Activated CD4-positive, alpha-beta T cell treated with anti-CD3 and anti-CD28 coated beads, Interleukin-2, amount 50 U/mL, for 48 hours (primary cell): ENCODE measurements at regions not wholly inside any gene's neighbourhood (a gene's known extent, or its start where the extent isn't known, plus 50 kb on each side); places are given as distances from the start of the nearest gene placed in this dataset.
A peak's percentile ranks its signal among the peaks of the same experiment; 100 is the strongest.
"Not testable (repeated sequence)": the region's sequence is repeated elsewhere in the genome, so short reads cannot be mapped to it uniquely, and the experiment has no call there.

Experiments used
- DNase-seq, 2 experiments: peaks; one replicate each; pipeline ENCODE4 v3.0.0-alpha.2; 2020

GRCh38 chr17:33709881-33710280 lies 416.8 kb upstream of the ASIC2 start:
- DNase-seq: no peak

- no peak for DNase-seq
These were observed 419.0 kb upstream of the ASIC2 start for GRCh38 chr17:33712120-33712519.

GRCh38 chr17:33716957-33717356 lies 423.9 kb upstream of the ASIC2 start:
- DNase-seq: no peak

GRCh38 chr17:33723736-33724135 lies 430.6 kb upstream of the ASIC2 start:
- DNase-seq: not testable (repeated sequence)

DNA sequence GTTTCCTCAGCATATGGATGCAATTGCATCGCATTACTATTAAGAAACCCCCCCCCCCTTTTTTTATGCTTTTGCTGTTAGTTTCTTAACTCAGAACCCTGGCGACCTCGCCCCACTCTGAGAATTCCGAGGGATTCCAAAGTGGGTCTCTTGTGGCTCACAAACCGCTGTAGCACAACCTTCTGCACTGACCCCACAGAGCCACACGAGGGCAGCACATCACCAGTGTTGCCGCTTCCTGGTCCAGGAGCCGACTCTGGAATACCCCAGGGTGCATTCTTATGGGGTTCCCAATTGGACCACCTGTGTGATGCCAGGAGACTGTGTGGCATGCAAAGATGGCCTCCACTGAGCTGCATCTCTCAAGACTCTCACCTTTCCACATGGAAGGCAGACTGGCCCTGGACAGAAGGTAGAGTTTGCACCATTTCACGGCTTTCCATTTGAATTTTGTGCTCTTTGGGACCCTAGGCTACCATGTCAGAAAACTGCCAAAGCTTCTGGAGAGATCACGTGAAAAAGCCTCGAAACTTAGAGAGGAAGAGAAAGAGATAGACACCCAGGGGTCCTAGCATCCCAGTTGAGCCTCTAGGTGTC lies 432.7 kb upstream of the ASIC2 start:
- peak; percentile 29 to 30 for DNase-seq

GRCh38 chr17:33730131-33730530 lies 437.0 kb upstream of the ASIC2 start:
- no peak for DNase-seq

DNA sequence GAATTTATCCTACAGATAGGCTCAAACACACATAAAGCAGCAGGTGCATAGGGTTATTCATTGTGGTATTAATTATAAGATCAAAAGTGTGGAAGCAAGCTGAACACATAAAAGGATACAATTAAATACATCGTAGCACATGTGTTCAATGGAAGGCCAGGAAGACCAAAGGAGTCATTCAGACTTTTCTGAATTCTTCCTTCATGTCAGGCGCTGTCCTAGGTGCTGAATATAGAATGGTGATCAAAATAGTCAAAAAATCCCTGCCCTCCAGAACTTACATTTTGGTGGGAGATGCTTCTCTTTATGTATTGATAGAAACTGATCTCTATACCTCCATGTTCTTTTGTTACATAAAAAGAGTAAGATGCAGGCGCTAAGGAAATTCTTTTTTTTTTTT lies 439.0 kb upstream of the ASIC2 start:
- no peak for DNase-seq

DNA sequence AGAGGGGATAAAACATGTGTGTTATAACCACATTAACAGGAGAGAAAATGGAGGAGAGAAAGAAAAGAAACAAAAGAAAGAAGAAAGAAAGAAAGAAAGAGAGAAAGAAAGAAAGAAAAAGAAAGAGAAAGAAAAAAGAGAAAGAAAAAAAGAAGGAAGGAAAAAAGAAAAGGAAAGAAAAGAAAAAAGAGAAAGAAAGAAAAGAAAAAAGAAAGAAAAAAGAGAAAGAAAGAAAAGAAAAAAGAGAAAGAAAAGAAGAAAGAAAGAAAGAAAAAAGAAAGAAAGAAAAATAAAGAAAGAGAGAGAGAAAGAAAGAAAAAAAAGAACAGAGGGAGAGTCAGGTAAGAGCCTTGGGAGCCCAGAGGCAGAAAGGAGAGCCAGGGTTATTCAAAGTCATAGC lies 446.6 kb upstream of the ASIC2 start:
- no peak for DNase-seq

DNA sequence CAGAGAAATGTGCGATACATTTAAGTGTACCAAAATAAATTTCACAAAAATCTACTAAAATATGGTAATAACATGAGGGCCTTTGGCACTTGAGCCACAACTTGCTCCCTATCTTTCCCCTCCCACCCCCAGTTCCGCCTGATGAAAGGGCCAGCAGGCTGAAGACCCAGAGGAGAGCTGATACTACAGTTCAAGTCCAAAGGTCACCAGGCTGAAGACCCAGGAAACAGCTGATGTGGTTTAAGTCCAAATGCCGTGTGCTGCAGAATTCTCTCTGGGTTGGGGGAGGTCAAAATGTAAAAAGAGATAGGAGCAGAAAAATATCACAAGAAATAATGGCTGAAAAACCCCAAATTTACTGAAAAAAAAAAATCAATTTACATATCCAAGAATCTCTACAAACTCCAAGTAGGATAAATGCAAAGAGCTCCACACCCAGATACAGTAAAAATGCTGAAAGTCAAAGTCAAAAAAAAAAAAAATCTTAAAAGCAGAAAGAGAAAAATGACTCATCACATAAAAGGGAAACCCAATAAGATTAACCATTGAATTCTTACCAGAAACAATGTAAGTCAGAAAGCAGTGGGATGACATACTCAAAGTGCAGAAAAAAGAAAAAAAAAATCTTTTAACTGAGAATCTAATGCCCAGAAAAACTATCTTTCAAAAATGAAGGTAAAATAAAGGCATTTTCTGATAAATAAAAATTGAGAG lies 452.1 kb upstream of the ASIC2 start:
- no peak for DNase-seq

GRCh38 chr17:33749171-33749570 lies 456.1 kb upstream of the ASIC2 start:
- DNase-seq: no peak

DNA sequence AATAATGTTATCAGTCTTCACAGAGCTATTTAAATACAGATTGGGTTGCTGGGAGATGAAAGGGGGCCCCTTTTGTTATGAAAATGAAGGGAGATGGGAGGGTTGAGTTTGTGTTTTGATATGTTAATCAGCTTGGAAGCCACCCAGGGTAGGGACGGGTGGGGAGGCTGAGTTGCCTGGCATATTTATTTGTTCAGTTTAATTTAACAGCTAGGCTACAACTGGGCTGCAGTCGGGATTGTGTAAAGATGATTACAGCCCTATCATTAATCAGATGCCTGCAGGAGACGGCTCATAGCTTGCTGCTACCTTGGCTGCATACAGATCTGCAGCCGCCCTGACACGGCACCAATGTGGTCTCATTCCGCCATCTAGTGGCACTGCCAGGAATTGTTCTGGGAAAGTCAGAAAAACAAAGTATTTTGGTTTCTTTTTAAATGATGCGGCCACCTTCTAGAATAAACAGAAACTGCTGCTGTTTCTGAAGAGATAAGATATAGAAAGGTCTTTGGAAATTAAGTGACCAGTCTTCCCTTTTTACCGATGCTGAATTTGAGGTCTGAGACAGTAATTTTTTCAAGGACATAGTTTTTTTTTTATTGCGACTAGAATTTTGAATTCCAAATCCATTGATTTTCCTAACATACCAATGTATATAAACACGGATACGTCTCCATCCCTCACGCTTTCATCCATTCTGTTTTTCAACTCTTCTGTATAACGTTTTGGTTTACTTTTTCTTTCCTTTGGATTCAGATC lies 458.0 kb upstream of the ASIC2 start:
- DNase-seq: peak; percentile 70 to 75

DNA sequence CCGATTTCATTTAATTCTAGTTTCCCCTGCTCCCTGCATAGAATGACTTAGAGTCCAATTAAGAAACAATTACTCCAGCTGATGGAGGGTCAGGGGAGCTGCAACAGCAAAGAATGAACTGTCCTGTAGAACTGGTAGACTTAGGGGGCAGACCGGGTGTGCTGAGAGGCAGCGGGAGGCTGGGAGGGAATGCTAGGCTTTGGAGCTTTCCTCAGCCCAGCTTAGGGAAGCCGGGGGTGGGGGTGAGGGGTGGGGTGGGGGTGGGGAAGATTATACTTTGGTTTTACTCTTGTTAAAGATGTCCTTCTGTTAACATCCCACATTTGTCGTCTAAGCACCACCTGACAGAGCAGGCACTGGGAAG lies 458.6 kb upstream of the ASIC2 start:
- no peak for DNase-seq

GRCh38 chr17:33753452-33753851 lies 460.4 kb upstream of the ASIC2 start:
- no peak for DNase-seq

- DNase-seq: no peak
These were observed 462.9 kb upstream of the ASIC2 start for GRCh38 chr17:33756021-33756420.

GRCh38 chr17:33765871-33766270 lies 472.8 kb upstream of the ASIC2 start:
- DNase-seq: no peak

DNA sequence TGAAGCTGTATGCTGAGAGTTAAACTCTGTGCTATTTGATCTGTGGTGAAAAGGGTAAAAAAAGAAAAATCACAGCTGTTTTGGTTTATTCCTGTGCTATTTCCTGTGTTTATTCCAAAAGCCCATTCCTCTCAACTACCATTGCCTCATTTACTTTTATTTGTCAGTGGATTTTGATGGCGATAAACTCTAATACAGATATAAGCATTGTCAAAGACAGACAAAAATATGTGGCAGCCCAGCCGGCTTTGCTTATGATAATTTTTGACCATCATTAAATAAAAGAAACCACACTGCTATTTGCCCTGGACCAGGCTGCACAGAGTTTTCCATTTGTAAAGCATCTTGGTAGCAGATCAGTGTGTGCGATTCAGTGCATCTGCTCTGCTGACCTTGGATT lies 473.6 kb upstream of the ASIC2 start:
- DNase-seq: no peak

DNA sequence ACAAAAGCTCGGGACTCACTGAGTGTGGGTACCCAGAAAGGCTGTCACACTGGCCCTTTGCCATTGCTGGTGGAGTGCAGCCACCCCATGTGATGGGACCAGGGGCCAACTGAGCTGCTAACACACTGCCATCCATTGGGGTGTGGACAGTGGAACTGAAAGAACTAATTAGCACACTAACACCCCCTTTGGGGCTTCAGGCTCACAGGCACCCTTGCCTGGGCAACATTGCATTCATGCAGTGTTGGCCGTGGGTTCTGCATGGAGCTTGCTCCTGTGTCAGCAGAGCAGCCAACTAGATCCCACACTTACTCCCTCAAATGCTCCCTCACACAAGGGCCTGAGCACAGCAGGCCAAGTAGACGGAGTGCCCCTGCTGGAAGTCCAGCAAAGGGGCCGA lies 476.0 kb upstream of the ASIC2 start:
- no peak for DNase-seq

DNA sequence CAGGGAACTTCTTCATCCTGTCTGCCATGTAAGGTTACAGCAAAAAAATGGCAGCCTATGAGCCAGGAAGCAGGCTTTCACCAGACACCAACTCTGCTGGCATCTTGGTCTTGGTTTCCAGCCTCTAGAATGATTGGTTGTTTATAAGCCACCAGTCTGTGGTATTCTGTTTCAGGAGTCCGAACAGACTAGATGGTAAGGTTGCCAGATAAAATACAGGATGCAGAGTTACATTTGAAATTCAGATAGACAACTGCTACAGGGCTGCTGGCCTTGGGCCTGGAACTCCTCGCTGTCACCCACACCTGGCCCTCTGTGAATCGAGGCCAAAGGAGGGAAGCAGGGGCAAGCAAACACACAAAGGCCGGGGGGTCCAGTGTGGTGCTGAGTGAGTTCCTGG lies 478.8 kb upstream of the CCL2 start:
- no peak for DNase-seq

DNA sequence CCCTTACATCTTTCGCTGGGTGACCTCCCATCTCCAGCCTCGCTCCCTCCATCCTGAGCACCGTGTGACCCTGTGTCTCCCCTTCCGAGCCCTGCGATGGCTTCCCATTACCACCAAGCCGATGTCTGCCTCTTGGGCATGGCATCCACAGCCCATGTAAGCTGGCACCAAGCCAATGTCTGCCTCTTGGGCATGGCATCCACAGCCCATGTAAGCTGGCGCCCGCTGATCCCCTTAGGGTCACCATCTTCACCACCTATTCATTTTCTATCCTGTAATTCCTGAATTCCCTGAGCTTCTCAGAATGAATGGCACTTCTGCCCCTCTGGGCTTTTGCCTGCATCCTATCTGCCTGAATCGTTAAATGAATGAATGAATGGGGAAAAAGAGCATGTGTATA lies 478.2 kb upstream of the CCL2 start:
- no peak for DNase-seq

- DNase-seq: no peak
These were observed 477.4 kb upstream of the CCL2 start for GRCh38 chr17:33777674-33778073.

DNA sequence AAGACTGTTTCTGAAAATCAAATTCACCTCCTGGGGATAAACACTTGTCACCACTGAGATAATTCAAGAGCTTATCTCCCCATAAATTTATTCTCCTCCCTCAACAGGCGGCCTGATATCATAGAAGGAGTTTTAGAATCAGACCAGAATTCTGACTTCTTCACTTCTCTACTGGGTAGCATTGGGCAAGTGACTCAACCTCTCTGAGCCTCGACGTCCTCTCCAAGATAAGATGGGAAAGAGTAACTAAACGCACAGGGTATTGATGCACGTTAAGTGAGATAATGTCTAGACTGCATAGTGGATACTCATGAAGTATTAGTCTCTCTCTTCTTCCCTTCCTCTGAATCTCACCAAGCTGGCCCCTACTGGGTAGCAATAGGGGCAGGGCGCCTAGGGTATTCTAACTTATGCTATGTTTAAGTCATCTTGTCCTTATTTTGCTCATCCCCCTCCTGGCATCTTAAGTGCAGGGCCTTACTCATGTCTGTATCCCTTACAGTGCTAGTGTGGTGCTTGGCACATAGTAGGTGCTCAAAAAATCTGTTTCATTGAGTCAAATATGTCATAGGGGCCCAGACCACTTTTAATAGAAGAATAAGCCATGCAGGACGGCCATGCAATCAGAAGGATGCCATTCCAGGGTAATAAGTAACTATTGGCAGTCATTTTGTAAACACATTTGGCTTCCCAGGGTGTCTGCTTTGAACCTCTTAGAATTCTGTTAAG lies 476.4 kb upstream of the CCL2 start:
- DNase-seq: no peak

- peak; percentile 11 to 27 for DNase-seq
These were observed 475.9 kb upstream of the CCL2 start for GRCh38 chr17:33779234-33779591.

DNA sequence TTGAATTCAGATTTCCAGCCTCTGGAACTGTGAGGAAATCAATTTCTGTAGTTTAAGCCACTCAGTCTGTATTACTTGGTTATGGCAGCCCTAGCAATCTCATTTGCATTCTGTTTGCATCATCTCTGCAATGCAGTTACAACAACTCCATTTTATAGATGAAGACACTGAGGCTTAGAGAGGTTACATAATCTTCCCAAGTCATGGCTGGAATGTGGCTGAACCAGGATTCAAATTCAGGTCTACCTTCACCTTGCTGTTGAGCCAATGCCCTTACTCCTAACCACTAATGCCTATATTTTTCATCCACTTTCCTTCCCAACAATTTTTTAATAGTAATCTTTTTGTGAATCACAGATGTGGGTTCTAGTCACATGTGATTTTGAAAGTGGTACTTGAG lies 469.8 kb upstream of the CCL2 start:
- no peak for DNase-seq

GRCh38 chr17:33786478-33786877 lies 468.6 kb upstream of the CCL2 start:
- no peak for DNase-seq
